DMS114 treated with DMSO at 0.1 percent for 48 hours (cell line): ENCODE measurements at regions not wholly inside any gene's neighbourhood (a gene's known extent, or its start where the extent isn't known, plus 50 kb on each side); places are given as distances from the start of the nearest gene placed in this dataset.

Experiments used
- DNase-seq: peaks from one replicate; lab custom pipeline; 2025; ENCODE audit not compliant: unreplicated experiment; lab: John Stamatoyannopoulos, UW

DNA sequence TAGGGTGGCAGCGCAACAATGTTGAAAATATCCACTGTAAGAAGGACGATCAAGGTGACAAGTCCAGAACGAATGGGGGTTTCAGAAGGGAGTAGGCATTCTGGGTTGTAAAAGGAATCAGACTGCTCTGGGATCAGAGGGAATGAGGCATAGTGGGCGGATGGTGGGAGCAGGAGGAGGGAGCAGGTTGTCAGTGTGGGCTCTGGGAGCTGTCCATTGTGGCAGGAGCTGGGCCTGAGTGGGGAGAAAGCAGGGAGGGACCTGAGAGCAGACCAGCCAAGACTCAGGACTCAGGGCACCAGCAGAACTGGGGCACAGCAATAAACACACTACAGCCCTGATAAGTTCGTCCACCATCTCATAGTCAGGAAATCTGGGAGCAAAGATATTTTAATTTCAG is 292.6 kb upstream of the MKI67 start:
- no peak for DNase-seq

DNA sequence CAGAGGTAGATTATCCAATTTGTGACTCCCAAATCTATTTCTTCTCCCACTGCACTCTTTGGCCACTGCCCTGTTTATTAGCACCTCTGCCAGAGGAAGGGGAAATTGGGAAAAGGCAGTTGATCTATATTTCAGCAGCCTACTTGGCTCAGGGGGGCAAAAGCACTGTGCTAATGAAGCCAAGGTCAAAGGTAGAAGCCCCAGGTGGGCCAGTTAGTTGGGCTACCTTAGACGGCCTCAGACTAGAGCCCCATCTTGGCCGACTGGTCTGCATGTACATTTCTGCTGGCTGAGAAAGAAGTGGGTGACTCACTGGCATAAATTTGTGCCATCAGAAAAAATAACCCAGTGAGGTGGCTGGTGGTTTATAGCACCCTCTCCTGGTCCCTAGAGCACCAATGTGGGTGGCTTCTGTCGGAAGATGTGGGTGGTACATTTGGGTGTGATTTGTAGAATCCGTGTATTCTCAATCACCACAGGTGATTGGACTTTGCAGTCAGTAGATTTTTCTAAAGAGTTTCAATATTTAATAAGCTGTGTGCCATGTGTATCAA is 293.3 kb upstream of the MKI67 start:
- no peak for DNase-seq

DNA sequence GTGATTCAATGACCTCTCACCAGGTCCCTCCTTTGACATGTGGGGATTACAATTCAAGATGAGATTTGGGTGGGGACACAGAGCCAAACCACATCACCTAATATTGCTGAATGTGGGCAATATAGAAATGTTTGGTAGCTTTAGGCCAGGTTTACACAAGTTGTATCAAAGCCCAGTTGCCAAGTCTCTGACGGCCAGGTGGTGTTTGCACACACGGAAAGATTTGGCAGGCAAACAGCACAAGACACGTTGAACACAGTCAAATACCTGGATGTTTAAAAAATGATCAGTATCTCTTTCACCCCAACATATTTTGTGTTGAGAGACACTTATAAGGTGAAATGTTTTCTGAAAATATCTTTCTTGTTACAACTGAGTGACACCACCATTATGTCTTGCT is 294.4 kb upstream of the MKI67 start:
- DNase-seq, result no peak

DNA sequence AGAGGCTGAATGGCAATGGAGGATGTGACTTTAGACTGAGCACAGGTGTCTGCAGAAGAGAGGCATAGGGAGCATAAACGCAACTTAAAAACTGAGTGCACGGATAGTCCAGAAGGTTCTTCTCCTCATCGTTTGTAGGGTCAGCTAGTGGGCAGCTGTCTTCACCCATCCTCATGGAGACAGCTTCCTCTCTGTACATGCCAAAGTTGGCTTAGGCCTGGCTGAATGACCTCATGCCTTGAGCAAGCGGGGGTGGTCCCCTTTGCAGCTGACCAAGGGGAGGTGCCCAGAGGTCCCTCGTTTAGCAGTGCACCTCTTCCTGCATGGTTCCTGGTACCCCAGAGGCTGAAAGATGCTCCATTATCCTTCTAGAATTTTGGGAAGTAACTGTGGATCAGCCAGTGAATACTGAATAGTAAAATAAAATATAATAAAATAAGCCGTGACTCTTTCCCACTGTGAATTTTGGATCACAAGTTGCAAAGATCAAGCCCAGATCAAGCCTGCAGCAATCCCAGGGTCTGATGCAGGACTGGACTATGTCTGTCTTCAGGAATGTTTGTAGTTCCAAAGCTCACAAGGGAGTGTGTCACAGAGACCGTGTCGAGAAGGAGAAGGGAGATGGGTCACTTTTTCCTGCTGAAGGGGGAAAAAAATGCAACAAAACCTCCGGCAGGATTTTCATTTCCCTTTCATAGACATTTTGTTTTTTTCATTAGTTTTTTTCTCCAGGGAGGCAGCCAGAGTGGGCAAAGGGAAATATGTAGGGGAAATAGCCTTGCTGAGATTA is 295.3 kb upstream of the MKI67 start:
- DNase-seq, result no peak

DNA sequence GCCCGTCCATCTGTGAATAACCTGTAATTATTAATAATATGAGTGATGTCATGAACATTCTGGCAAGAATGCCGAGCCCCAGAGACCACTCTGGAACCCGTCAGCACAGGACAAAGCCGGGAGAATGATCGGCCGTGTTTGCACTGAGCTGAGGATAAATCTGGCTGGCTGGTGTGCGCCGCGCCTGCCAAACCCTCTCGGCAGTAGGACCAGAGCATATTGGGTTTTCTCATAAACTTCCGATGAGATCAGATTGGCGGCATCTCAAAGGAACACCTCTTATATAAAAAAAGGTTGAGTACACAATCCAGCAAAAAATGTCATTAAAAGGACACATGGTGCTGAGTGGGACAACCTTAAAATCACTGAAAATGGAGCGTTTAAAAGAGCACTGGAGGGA is 296.0 kb upstream of the MKI67 start:
- no peak for DNase-seq

DNA sequence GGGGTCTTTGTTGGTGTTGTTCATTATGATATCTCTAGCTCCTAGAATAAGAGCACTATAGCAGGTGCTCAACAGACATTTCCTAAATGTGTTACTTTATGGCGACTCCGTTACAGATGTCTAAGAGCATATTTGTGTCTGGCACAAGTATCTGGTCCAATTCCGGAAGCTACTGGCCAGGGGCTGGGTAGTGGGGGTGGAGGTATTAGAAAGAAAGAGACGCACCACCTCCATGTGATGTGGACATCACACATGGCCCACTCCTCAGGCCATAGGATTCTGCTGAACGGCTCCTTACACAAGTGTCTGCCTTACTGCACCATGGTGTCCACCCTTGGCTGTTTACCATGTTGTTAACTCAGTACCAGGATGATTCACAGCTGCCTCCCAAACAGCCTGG is 296.8 kb upstream of the MKI67 start:
- DNase-seq, result no peak

DNA sequence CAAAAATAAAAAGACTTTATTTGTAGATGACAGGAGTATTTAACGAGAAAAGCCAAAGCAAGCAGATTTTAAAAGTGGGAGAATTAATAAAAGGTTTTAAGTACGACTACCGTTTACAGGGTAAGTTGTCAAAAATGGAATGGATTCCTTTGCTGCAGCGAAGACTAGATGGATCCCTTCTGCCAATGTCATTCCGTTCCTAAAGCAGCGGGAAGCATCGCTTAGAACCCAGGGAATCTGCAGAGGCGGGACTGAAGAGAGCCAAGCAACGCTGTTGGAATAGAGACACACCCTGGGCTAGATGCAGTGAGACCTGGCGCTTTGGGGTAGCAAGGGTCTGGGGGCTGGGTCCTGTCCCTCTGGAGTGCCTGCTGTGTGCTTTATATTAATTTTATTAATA is 303.1 kb upstream of the MKI67 start:
- DNase-seq, result no peak

DNA sequence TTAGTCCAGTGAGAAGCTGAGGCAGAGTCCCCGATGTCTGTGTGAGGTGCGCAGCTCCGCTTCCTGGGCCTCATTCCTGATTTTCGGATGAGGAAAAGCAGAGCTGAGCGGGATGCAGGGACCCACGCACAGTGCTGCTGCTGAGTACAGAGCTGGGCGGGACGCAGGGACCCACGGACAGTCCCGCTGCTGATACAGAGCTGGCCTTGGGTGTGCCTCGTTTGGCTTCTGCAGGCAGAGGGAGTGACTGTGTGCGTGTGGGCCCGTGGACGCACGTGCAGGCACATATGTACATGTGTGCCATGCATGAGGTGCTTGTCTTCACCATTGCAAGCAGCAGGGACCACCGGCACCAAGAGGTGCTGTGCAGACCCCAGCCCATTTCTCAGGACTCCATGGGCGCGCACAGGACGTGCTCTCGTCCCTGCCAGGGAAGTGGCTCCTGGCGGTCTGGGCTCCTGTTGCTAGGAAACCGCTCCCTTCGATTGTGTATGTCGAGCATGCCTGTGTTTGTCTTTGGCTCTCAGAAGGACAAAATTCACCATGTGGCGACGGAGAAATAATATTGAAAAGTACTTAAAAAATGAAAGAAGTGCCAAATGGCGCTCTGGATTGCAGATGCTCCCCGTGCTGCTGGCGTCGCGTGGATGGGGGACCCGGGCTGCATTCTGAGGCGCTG is 303.8 kb upstream of the MKI67 start:
- DNase-seq, result no peak

DNA sequence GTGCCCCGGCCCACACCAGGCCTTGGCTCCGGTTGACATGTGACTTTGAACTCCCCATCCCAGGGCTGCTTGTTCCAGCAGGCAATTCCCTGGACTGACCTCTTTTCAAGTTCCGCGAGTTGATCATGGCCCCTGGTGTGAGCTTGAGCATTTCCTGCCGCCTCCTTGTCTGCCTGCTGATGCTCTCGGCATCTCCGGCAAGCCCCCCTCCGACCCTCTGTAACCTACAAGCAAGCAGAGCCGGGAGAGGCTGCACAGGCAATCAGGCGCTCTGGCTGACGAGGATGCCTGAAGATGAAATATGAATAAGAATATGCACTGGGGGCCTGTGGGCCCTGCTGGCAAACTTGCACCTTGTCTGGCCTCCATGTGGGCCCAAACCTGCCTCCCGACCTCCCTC is 304.9 kb upstream of the MKI67 start:
- no peak for DNase-seq

DNA sequence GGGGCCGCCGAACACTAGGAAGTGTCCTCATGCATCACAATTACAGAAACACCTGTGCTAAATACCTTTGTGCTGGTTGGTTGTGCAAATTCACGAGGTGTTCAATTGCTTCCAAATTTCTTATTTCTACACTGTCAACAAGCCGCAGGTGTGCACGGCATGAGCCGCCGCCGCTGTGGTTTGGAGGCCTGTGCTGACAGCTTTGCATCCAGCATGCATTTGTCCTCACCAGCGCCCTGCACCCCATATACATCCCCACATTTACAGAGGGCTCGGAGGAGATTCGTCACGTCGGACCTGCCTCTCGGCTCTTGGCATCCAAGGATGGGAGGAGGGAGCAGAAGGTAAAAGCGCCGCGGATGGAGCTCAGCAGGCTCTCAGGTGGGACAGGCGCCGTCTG is 305.3 kb upstream of the MKI67 start:
- no peak for DNase-seq

DNA sequence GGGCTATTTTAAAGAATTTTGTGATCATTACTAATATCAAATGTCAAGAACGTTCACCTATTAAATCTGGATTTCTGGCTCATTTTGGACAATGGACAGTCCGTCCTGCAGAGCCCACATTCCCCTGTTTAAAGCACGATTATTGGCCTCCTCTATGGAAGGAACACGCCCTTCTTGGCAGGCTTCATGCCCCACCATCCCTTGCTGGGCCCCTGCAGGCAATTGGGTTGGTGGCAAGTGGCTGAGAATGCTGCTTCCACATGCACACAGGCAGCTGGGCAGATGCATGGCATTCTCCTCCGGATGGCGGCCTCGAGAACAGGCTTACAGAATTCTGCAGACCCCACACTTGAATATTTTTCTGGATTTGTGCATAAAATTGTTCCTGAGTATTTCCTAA is 305.8 kb upstream of the MKI67 start:
- no peak for DNase-seq

DNA sequence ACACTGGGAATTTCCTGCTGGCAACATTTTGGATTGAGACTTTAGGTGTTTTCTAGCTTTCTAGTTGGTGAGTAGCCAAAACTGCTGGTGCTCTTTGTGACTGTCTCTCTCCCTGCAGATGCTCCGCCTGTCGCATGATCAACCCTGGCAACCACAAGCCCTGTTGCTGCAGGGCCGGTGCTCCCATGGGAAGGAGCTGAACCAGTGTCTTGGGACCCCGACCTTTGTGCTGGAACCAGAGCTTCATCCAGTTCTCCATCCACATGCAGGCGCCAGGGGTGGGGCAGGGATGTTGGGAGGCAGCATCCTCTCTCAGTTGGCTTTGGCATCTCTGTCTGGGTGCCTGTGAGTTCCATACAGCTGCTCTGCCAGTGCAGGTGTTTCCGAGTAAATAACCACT is 306.2 kb upstream of the MKI67 start:
- DNase-seq, result no peak

DNA sequence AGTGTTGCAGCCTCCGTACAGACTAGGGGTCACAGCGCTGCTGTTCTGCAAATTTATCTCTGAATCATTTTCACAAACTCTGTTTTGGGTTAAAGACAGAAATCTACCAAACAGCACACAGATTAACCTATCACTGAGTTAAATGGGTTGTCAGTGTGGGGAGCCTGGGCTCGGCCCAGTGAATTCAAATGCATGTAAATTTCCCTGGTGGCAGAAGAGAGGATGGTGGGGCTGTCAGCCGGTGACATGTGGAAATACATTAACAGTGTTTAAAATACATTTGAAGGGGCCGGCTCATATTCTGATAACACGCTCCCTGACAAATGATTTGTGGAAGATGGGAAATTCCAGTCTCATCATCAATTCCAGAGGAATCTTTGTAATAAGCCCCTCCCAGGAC is 309.6 kb upstream of the MKI67 start:
- DNase-seq, result no peak

DNA sequence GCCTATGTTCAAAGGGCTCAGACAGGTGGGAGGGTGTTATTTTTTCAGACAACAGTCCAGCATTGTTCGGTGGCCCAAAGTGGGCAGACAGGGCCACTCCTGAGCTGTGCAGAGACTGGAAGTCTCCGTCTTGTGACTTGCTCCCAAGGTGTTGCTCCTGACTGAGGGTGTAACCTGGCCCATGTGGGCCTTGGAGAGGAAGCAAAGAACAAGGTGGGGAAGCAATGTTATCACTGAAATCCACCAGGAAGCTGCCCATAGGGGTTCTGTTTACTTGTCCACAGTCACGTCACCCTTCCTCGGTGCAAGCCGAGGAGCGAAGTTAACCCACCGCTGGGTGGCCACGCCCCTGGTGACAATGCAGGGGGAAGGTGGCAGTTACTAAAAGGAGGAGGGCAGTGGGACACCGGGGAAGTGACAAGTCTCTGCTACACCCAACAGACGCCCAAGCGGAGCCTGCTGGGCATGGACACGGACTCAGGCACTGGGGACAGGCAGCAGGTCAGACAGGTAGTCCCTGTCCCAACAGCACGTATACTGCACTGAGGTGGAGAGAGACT is 311.6 kb upstream of the MKI67 start:
- DNase-seq, result no peak

DNA sequence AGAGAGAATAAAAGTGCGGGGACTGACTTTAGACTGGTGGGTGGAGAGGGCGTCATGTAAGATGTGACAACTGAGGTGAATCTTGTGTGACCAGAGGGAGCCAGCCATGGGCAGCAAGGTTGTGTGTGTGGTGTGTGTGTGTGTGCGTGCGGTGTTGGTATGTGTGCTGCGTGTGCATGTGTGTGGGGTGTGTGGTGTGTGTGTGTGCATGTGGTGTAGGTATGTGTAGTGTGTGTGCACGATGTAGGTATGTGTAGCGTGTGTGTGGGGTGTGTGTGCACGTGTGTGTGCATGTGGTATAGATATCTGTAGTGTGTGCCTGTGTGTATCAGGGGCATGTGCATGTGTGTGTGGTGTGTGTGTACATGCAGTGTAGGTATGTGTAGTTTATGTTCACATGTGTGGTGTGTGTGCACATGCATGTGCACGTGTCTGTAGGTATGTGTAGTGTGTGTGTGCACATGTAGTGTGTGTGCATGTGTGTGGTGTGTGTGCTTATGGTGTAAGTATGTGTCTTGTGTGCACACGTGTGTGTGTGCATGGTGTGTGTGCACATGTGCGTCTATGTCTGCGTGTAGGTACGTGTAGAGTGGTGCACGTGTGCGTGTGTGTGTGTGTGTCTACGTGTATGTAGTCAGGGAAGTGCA is 312.3 kb upstream of the MKI67 start:
- DNase-seq, result no peak

DNA sequence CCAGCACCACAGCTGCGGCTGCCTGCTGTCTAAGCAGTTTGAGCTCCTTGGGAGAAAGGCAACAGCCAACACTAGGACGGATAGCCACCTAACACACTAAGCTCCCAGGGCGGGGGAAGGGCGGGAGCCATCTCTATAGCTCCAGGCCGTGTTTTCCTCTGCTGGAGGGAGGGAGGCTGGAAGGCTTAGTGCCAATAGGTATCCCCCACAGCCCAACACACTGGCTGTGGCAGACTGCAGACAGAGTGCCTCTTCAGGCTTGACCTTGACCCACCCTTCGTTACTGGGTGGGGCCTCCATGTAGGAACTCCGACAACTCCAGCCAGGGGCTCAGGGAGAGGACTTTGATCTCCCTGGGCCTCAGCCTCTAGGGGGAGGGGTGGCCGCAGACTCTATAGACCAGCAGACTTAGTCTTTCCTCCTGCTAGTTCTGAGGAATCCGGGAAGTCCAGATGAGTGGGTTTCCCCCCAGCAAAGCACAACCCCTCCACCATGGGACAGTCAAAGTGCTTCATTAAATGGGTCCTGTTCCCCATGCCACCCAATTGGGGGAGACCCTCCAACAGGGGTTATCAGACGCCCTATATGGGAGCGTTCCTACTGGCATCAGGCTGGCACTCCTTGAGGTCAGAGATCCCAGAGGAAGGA is 314.4 kb upstream of the MKI67 start:
- DNase-seq, result no peak

DNA sequence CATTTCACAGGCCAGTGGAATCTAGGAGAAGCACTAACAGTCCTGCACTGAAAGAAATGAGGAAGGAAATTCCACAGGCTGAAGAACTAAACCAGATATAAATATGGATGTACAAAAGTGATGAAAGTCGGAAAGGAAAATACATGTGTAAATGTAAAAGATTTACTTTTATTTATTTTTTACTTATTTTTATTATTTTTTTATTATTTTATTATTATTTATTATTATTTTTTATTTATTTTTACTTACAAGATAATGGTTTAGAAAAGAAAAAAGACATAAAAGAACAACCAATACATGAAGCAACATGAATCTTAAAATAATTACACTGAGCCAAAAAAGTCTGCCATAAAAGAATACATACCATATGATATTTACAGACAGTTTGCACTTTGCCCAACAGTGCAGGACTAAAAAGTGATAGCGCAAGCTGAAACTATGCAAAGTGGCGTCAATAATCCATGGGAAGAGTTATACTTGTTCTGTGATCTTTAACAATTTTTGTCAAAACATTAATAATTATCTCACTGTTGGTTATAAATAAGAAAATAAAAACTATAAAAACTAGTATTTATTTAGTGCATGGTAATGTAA is 317.8 kb upstream of the MKI67 start:
- no peak for DNase-seq

DNA sequence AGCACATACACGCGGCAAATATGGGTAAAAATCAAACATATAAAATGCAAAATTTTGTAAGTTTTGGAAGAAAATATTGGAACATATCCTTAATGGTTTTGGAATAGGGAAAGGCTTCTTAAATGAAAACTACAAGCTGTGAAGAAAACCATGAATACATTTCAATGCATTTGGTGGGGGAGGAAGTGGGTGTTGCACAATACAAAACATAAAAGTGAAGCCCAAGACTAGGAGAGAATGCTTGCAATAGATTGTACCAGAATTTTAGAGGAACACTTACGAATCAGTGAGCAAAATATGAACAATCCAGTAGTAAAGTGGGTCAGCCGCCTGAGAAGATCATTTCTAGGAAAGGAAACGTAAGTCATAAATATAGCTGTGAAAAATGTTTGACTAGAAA is 322.6 kb upstream of the MKI67 start:
- DNase-seq, result no peak

DNA sequence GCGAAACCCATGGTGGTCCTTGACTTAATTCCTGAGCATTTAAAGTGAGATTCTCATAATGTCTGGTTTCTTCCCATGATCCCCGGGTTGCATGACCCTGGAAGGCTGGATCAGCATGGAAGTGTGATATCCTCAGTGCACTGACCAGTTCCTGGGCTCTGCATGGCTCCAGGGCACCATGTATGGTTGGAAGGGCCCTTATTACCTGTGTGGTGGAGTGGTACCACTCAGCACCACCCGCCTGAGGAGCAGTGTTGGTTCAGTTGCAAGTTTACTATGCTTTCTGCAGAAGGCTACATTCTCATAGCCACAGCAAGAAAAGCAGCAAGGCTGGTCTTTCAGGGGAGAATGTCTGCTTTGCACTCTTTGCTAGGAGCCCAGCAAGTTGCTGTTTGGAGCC is 325.7 kb upstream of the MKI67 start:
- DNase-seq, result no peak

DNA sequence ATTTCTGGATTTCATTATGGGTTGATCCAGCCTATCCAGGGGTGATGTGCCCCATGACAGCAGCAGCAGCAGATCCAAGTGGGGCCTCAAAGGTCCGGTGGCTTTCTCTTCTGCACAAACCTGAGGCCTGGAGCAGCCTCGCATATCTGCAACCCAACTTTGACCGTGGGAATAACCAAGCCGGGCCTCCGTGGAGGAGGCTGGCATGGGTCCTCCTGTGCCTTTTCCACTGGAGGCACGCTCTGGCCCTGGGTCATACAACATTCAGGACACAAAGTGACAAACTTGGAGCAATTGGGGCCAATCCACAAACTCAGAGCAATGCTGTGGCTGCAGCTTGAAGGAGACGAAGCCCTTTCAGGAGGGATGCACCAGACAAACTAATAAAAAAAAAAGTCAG is 330.0 kb upstream of the MKI67 start:
- no peak for DNase-seq

DNA sequence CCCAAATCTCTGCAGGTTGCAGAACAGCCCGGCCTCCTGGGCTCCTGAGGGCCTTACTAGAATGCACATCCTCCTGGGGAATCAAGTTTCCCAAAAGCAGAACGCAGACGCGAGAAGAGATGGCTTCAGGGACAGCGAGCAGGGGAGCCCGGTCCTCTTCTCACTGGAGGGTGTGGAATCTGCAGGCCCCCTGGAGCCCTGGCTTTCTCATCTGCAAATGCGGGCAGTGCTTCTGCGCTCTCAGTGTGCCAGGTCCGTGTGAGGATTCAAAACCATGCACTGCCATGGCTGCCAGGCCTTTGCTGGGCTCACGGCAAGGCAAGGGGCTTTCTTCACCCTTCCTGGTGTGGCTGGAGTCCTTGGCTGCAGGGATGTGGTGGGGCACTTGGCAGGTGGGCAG is 330.9 kb upstream of the MKI67 start:
- no peak for DNase-seq
